ENCODE measurements at regions not wholly inside any gene's neighbourhood (a gene's known extent, or its start where the extent isn't known, plus 50 kb on each side); places are given as distances from the start of the nearest gene placed in this dataset.

- Histone ChIP-seq H3K4me1 (peaks cover 20% of the 10 kb centered on the region), H3K36me3 (no peaks in the 10 kb centered on the region), H3K27me3 (no peaks in the 10 kb centered on the region), H3K27ac (no peak overlapping the region), H3K9me3 (peaks cover 4% of the 10 kb centered on the region), H3K4me3 (no peak overlapping the region)
- TF ChIP-seq CTCF (IDR thresholded peaks at IDR 0.05) (no peak), POLR2AphosphoS5 (IDR thresholded peaks at IDR 0.05) (no peak), POLR2A (IDR thresholded peaks at IDR 0.05) (no peak), EP300 (IDR thresholded peaks at IDR 0.05) (no peak)
- WGBS, result 52% methylated on average over 11 of the region's 11 CpGs
- DNase-seq (ENCODE audit: low spot score in 2 of 2), result no peak
Measured at GRCh38 chr5:125583321-125584139, 837.1 kb upstream of the ZNF608 start.

GRCh38 chr5:125584140-125584520, 837.7 kb upstream of the ZNF608 start:
- Histone ChIP-seq H3K27me3 (no peaks in the 10 kb centered on the region), H3K4me3 (no peak overlapping the region), H3K36me3 (no peaks in the 10 kb centered on the region), H3K4me1 (peaks cover 20% of the 10 kb centered on the region), H3K27ac (no peak overlapping the region), H3K9me3 (peaks cover 4% of the 10 kb centered on the region)
- TF ChIP-seq POLR2AphosphoS5 (IDR thresholded peaks at IDR 0.05) (no peak), EP300 (IDR thresholded peaks at IDR 0.05) (no peak), POLR2A (IDR thresholded peaks at IDR 0.05) (no peak), CTCF (IDR thresholded peaks at IDR 0.05) (no peak)
- WGBS, result 14% methylated on average over 3 of the region's 3 CpGs
- DNase-seq (ENCODE audit: low spot score in 2 of 2), result no peak

DNA sequence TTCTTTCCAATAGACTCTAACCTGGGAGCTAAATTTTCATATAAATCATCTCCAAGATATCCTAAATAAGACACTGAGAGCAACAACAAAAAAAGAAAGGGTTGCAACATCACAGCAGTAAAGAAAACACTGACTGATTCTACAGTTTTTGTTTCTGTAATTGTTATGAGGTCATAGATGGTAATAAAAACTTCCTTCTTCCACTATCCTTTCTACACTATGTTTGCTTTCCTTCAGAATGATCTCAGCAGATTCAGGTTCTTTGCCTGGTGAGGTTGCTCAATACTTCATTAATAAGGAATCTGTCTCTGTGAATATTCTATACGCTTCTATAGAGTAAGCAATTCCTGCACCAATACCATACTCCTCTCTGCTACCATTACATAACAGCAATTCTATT, 835.6 kb upstream of the GRAMD2B start:
- H3K4me3 ChIP-seq, result no peak overlapping the region
- WGBS, result 92% methylated on average over 1 of the region's 1 CpG
- no peaks in the 10 kb centered on the region for H3K27me3 ChIP-seq
- H3K27ac ChIP-seq, result no peak overlapping the region
- peaks cover 4% of the 10 kb centered on the region for H3K9me3 ChIP-seq
- no peaks in the 10 kb centered on the region for H3K36me3 ChIP-seq
- TF ChIP-seq CTCF (IDR thresholded peaks at IDR 0.05), result no peak
- DNase-seq (ENCODE audit: low spot score in 2 of 2), result no peak
- peaks cover 13% of the 10 kb centered on the region for H3K4me1 ChIP-seq

DNA sequence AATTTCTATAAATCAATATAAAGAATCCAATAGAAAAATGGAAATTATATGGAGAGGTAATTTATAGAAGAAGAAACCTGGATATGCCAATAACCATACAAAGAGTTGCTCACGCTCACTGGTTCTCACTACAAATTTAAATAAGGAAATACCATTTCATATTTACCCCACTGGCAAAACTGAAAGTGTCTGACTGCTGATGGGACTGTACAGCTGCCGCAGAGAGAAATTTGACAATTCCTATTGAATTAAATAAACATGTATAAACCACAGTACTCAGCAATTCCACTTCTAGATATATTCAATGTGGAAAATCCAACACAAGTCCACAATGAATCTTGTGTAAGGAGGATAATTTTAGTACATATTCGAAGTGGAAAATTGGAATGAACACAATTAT, 830.4 kb upstream of the GRAMD2B start:
- no peak for DNase-seq (ENCODE audit: low spot score in 2 of 2)
- Histone ChIP-seq H3K27ac (no peak overlapping the region), H3K27me3 (no peaks in the 10 kb centered on the region), H3K9me3 (no peaks in the 10 kb centered on the region), H3K36me3 (no peaks in the 10 kb centered on the region), H3K4me3 (no peak overlapping the region), H3K4me1 (no peaks in the 10 kb centered on the region)
- 73% methylated on average over 3 of the region's 3 CpGs for WGBS
- TF ChIP-seq POLR2A (IDR thresholded peaks at IDR 0.05), result no peak
- TF ChIP-seq CTCF (IDR thresholded peaks at IDR 0.05), result no peak
- TF ChIP-seq EP300 (IDR thresholded peaks at IDR 0.05), result no peak
- TF ChIP-seq POLR2AphosphoS5 (IDR thresholded peaks at IDR 0.05), result no peak

- Histone ChIP-seq H3K9me3 (no peaks in the 10 kb centered on the region), H3K27me3 (no peaks in the 10 kb centered on the region), H3K36me3 (no peaks in the 10 kb centered on the region), H3K27ac (no peak overlapping the region), H3K4me1 (no peaks in the 10 kb centered on the region), H3K4me3 (no peak overlapping the region)
- DNase-seq (ENCODE audit: low spot score in 2 of 2), result no peak
- TF ChIP-seq POLR2A (IDR thresholded peaks at IDR 0.05), result no peak
- no peak for TF ChIP-seq POLR2AphosphoS5 (IDR thresholded peaks at IDR 0.05)
- 81% methylated on average over 6 of the region's 6 CpGs for WGBS
Measured at GRCh38 chr5:125595095-125595494, 828.1 kb upstream of the GRAMD2B start.

GRCh38 chr5:125595845-125596244, 827.4 kb upstream of the GRAMD2B start:
- H3K27me3 ChIP-seq, result no peaks in the 10 kb centered on the region
- H3K4me3 ChIP-seq, result no peak overlapping the region
- no peaks in the 10 kb centered on the region for H3K9me3 ChIP-seq
- TF ChIP-seq EP300 (IDR thresholded peaks at IDR 0.05), result no peak
- TF ChIP-seq POLR2A (IDR thresholded peaks at IDR 0.05), result no peak
- TF ChIP-seq CTCF (IDR thresholded peaks at IDR 0.05), result no peak
- no peak for TF ChIP-seq POLR2AphosphoS5 (IDR thresholded peaks at IDR 0.05)
- DNase-seq (ENCODE audit: low spot score in 2 of 2), result no peak
- H3K36me3 ChIP-seq, result no peaks in the 10 kb centered on the region
- no peaks in the 10 kb centered on the region for H3K4me1 ChIP-seq
- WGBS, result 89% methylated on average over 3 of the region's 3 CpGs
- no peak overlapping the region for H3K27ac ChIP-seq

Data from suprapubic skin (tissue), 4 donors.